Thyroid gland (tissue), 4 donors: ENCODE measurements at regions not wholly inside any gene's neighbourhood (a gene's known extent, or its start where the extent isn't known, plus 50 kb on each side); places are given as distances from the start of the nearest gene placed in this dataset.
"Not testable (repeated sequence)": the region's sequence is repeated elsewhere in the genome, so short reads cannot be mapped to it uniquely, and the experiment has no call there.

ENCODE experiments used
- DNase-seq, 2 donors: peaks; one replicate each; pipeline ENCODE4 v3.0.0-alpha.2; 2019
- H3K27ac ChIP-seq, 3 donors: fragments of 200-600 bp; sonication (generic); 1 replicate in 2 of 3; 2 replicates in 1 of 3; pipeline ENCODE4 v1.5.1; 2016 to 2019; ENCODE audit warnings: mild to moderate bottlenecking in 1 of 3, moderate library complexity in 1 of 3
- H3K27me3 ChIP-seq: fragments of 200-600 bp; sonication (generic); one replicate; pipeline ENCODE4 v1.5.1; 2019
- H3K36me3 ChIP-seq, 2 donors: fragments of 200-600 bp; sonication (generic); one replicate each; pipeline ENCODE4 v1.5.1; 2016 to 2019
- H3K4me1 ChIP-seq, 2 donors: fragments of 200-600 bp; sonication (generic); one replicate each; pipeline ENCODE4 v1.5.1; 2017 to 2019
- H3K4me3 ChIP-seq, 3 donors: fragments of 200-600 bp; sonication (generic); replicated peaks in 1 of 3; 1 replicate in 2 of 3; 2 replicates in 1 of 3; pipeline ENCODE4 v1.5.1; 2016; ENCODE audit warnings: mild to moderate bottlenecking in 1 of 3
- H3K9me3 ChIP-seq: fragments of 200-600 bp; sonication (generic); one replicate; pipeline ENCODE4 v1.5.1; 2017
- CTCF ChIP-seq, 6 experiments: fragments of 200-600 bp in 3 of 6; fragments of 450-650 bp in 3 of 6; sonication (generic) in 3 of 6; IDR thresholded peaks; one replicate each; pipeline ENCODE4 v1.5.1; 2016 to 2019; ENCODE audit warnings: antibody characterized with exemption in 6 of 6, mild to moderate bottlenecking in 2 of 6, inconsistent platforms in 1 of 6, moderate library complexity in 1 of 6
- POLR2A ChIP-seq, 2 donors: fragments of 450-650 bp; IDR thresholded peaks; one replicate each; pipeline ENCODE4 v1.6.1; 2017; ENCODE audit warnings: antibody characterized with exemption in 2 of 2, mild to moderate bottlenecking in 2 of 2, moderate library complexity in 1 of 2
- WGBS, 2 donors: methylation state at CpG; one replicate each; pipeline ENCODE4 v1.1.5; 2017; 5-methylcytosine and 5-hydroxymethylcytosine counted together
- intact Hi-C: fragments of 100-400 bp; cut with DNase I; formaldehyde crosslinking; loops from one replicate; pipeline ENCODE4 v1.15.1; 2023

DNA sequence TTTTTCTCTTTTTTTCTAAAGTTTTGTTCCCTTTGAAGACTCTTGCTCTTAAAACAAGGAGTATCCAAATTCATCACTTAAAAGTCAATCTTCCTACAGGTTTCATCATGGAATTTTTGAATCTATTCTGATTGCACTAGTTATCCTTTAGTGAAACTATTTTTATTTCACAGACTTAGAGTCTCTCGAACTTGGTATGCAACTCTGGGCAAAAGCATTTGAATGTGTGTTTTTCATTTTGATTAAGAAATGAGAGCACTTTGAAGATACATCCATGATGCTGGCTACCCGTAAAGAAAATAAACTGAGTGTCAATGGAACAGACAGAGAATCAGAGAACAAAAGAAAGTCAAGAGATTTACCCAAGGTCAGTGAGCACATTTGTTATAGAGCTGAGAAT is 586.5 kb downstream of the EPM2A start:
- no peak overlapping the region for H3K4me3 ChIP-seq
- H3K9me3 ChIP-seq, result no peaks in the 10 kb centered on the region
- WGBS, 2 donors, result 68 to 70% methylated on average over 2 of the region's 2 CpGs
- no peaks in the 10 kb centered on the region for H3K36me3 ChIP-seq
- TF ChIP-seq CTCF (IDR thresholded peaks at IDR 0.05) (no peak), POLR2A (IDR thresholded peaks at IDR 0.05) (no peak)
- H3K27ac ChIP-seq, result no peak overlapping the region
- no peaks in the 10 kb centered on the region for H3K27me3 ChIP-seq
- intact Hi-C loops, result no loop called here
- no peak for DNase-seq
- H3K4me1 ChIP-seq, result no peaks in the 10 kb centered on the region

DNA sequence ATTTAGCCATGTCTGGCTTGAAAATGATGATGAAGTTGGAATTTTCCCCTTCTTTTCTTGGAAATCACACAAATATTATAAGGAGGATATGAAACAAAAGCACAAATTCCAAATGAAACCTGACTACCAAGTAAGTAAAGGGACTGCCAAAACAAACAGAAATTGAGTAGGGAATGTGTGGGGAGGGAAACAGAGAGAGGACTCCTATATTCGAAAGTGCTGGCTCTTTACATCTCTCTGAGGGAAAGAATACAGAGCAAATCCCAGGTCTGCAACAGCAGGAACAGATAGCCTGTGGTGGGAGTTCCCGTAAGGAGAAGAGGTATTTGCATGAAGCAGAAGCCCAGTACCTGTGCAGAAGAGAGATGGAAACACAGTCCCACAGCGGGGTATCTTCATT is 583.7 kb downstream of the EPM2A start:
- no peaks in the 10 kb centered on the region for H3K27me3 ChIP-seq
- 73 to 77% methylated on average over 3 of the region's 3 CpGs for WGBS, 2 donors
- H3K4me3 ChIP-seq, result no peak overlapping the region
- no peaks in the 10 kb centered on the region for H3K9me3 ChIP-seq
- H3K4me1 ChIP-seq, result no peaks in the 10 kb centered on the region
- H3K27ac ChIP-seq, result no peak overlapping the region
- H3K36me3 ChIP-seq, result no peaks in the 10 kb centered on the region
- no peak for DNase-seq
- intact Hi-C loops, result no loop called here
- no peak for TF ChIP-seq CTCF (IDR thresholded peaks at IDR 0.05)
- no peak for TF ChIP-seq POLR2A (IDR thresholded peaks at IDR 0.05)

- no peak overlapping the region for H3K4me3 ChIP-seq
- intact Hi-C loops, result no loop called here
- H3K9me3 ChIP-seq, result no peaks in the 10 kb centered on the region
- WGBS, 2 donors, result 88 to 90% methylated on average over 6 of the region's 6 CpGs
- TF ChIP-seq POLR2A (IDR thresholded peaks at IDR 0.05), result no peak
- no peak for TF ChIP-seq CTCF (IDR thresholded peaks at IDR 0.05)
- no peaks in the 10 kb centered on the region for H3K4me1 ChIP-seq
- no peak overlapping the region for H3K27ac ChIP-seq
- H3K36me3 ChIP-seq, result no peaks in the 10 kb centered on the region
- DNase-seq, result no peak
- H3K27me3 ChIP-seq, result no peaks in the 10 kb centered on the region
Measured at GRCh38 chr6:145153495-145153894, 581.8 kb downstream of the EPM2A start.

DNA sequence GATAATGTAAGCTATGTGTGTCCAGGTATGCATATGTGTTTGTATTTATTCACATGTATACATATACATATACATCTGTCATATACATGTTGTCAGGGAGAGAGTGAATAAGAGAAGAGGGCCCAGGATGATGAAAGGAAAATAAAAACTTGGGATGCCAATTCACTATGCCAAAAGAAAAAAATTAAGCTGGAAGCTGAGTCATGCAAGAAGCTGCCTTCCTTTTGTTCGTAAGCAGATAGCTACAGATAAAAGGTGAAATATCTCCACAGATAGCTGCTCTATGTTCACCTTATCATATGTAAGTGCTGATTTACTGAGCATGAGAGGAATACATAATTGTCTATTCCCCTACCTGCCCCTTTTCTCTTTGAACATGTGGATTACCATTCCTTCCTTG is 579.9 kb downstream of the EPM2A start:
- Histone ChIP-seq H3K27ac (no peak overlapping the region), H3K9me3 (no peaks in the 10 kb centered on the region), H3K4me1 (no peaks in the 10 kb centered on the region), H3K4me3 (no peak overlapping the region), H3K27me3 (no peaks in the 10 kb centered on the region), H3K36me3 (no peaks in the 10 kb centered on the region)
- 88 to 96% methylated on average over 1 of the region's 1 CpG for WGBS, 2 donors
- no peak for DNase-seq
- intact Hi-C loops, result no loop called here
- TF ChIP-seq CTCF (IDR thresholded peaks at IDR 0.05), result no peak
- no peak for TF ChIP-seq POLR2A (IDR thresholded peaks at IDR 0.05)

DNA sequence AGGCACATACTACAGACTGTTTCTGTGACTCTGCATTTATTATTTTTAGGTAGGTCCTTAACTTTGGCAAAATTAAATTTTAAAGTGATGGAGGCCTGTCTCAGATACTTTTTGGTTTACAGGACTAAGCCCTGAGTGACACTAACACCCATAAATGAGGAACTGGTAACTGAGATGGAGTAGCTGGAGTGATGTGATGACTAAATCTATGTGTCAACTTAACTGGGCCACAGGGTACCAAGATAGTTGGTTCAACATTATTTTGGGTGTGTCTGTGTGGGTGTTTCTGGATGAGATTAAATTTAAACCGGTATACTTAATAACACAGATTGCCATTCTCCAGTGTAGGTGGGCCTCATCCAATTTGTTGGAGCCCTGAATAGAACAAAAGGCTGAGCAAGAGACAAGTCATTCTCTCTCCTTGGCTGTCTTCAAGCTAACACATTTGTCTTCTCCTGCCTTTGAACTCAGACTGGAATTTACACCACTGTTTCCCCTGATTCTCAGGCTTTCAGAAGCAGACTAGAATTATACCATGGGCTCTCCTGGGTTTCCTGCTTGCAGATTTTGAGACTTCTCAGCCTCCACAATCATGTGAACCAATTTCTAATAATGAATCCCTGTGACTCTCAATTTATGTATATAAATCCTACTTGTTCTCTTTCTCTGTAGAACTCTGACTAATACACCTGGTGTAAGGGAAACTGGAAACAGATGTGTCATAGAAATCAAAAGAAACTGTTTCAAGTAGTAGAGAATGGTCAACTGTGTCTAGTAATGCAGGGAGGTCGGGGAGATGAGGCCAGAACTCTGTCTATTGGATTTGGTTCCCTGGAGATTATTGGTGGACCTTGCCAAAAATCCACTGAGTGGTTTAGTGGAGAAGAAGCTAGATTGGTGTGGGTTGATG is 579.2 kb downstream of the EPM2A start:
- H3K36me3 ChIP-seq, result no peaks in the 10 kb centered on the region
- H3K4me1 ChIP-seq, result no peaks in the 10 kb centered on the region
- H3K4me3 ChIP-seq, result no peak overlapping the region
- H3K27me3 ChIP-seq, result no peaks in the 10 kb centered on the region
- DNase-seq, result no peak
- H3K27ac ChIP-seq, result no peak overlapping the region
- WGBS, 2 donors, result 82 to 85% methylated on average over 2 of the region's 2 CpGs
- intact Hi-C loops, result no loop called here
- H3K9me3 ChIP-seq, result no peaks in the 10 kb centered on the region
- TF ChIP-seq CTCF (IDR thresholded peaks at IDR 0.05) (no peak), POLR2A (IDR thresholded peaks at IDR 0.05) (no peak)

DNA sequence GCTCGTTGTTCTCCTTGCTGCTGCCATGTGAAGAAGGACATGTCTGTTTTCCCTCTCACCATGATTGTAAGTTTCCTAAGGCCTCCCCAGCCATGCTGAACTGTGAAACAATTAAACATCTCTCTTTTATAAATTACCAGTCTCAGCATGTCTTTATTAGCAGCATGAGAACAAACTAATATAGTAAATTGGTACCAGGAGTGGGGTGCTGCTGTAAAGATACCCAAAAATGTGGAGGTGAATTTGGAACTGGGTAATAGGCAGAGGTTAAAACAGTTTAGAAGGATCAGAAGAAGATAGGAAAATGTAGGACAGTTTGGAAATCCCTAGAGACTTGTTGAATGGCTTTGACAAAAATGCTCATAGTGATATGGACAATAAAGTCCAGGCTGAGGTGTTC is 576.7 kb downstream of the EPM2A start:
- intact Hi-C loops, H3K4me3 ChIP-seq, H3K36me3 ChIP-seq, H3K27ac ChIP-seq, DNase-seq, H3K9me3 ChIP-seq, H3K27me3 ChIP-seq, H3K4me1 ChIP-seq: not testable (repeated sequence)
- 83 to 84% methylated on average over 1 of the region's 1 CpG for WGBS, 2 donors
